ENCODE measurements at regions not wholly inside any gene's neighbourhood (a gene's known extent, or its start where the extent isn't known, plus 50 kb on each side); places are given as distances from the start of the nearest gene placed in this dataset.
A peak's percentile ranks its signal among the peaks of the same experiment; 100 is the strongest.
"Not testable (repeated sequence)": the region's sequence is repeated elsewhere in the genome, so short reads cannot be mapped to it uniquely, and the experiment has no call there.

DNA sequence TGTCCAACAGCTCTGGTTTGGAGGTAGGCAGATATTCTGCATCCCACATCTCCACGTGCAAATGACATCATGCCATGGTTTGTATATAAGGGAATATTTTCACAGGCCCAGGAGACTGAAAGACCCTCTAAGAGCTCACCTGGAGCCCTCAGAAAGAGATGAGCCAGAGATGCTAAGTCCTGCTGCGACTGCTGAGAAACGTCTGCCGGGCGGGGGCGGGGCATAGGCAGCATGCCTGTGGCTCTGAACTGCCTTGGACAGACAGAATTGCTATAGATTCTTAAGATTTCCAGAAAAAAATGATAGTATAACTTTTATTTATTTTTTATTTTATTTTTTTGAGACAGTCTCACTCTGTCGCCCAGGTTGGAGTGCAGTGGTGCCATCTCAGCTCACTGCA, 64.2 kb upstream of the METTL9 start:
- ATAC-seq = not testable (repeated sequence)

DNA sequence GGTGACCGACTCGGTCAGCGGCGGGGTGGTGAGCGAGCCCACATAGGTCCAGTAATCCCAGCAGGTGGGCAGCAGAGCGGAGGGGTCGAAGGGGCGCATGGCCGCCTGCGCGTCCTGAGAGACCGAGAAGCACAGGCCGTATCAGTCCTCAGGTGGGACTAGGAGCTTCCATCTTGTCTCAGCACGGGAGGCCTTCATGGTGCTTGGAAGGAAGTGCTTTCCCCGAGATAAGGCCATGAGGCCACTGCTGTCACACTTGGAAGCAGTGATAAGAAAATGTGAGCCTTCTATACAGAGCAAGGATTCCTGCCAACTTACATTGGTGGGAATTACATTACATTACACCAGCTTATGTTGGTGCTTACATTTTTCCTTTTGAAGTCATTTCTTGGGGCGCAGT, 62.6 kb upstream of the METTL9 start:
- ATAC-seq = not testable (repeated sequence)

DNA sequence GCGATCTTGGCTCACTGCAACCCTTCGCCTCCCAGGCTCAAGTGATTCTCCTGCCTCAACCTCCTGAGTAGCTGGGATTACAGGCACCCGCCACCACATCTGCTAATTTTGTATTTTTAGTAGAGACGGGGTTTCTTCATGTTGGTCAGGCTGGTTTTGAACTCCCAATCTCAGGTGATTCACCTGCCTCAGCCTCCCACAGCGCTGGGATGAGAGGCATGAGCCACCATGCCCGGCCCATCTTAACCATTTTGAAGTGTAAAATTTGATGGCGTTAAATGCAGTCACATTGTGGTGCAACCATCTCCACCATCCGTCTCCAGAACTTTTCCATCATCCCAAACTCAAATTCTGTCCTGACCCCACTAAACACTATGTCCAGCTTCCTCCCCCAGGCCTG, 61.8 kb upstream of the METTL9 start:
- not testable (repeated sequence) for ATAC-seq

DNA sequence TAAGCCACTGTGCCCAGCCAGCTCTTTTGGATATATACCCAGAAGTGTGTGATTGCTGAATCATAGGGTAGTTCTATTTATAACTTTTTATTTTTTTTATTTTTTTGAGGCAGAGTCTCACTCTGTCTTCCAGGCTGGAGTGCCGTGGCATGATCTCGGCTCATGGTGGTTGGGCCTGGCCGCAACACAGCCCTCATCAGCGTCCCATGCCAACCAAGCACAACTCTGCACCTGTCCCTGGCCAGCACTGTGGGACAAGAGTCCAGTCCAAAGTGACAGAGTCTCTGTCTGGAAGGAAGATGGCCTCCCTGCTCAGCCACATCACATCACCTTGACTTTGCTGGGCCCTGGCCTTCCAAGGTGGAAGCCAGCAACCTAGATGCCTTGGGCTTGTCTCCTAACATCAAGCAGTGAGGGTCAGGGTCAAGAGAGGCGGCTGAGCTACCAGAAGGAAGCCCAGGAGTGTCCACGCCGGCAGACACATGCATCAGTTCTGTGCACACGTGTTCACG, 60.2 kb upstream of the METTL9 start:
- not testable (repeated sequence) for ATAC-seq

DNA sequence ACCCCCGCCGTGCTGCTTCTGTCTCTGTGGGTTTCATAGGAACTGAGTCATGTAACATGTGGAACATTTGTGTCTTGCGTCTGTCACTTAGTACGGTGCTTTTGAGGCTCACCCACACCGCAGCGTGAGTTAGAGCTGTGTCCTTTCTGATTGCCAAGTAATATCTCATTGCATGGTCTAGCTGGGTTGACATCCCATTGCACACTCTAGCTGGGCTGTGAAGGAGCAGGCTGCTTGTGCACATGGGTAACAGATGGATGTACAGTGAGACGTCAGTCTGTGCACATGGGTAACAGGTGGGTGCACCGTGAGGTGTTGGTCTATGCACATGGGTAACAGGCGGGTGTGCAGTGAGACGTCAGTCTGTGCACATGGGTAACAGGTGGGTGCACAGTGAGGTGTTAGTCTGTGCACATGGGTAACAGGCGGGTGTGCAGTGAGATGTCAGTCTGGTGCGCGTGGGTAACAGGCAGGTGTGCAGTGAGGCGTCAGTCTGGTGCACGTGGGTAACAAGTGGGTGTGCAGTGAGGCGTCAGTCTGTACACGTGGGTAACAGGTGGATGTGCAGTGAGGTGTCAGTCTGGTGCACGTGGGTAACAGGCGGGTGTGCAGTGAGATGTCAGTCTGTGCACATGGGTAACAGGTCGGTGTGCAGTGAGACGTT, 58.5 kb upstream of the METTL9 start:
- peak; percentile 98 to 99 for ATAC-seq

DNA sequence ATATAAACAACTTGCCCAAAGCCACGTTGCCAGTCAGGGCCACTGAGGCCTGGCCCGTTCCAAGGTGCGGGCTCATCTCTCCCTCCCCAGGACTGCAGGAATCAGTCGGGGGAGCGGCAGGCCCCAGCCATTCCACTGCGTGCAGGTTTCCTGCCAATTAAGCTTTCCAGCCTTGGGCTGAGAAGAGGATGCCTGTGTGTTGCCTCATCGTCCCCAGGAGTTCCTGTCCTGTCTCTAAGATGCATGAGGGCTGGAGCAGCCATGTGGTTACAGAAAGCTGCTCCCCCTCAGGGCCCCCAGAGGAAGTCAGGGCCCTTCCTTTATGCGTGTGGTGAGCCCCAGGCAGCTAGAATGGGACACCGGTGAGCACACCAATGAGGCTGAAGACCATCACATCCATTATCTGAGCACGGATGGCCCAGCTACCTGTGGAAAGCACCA, 57.7 kb upstream of the METTL9 start:
- not testable (repeated sequence) for ATAC-seq

DNA sequence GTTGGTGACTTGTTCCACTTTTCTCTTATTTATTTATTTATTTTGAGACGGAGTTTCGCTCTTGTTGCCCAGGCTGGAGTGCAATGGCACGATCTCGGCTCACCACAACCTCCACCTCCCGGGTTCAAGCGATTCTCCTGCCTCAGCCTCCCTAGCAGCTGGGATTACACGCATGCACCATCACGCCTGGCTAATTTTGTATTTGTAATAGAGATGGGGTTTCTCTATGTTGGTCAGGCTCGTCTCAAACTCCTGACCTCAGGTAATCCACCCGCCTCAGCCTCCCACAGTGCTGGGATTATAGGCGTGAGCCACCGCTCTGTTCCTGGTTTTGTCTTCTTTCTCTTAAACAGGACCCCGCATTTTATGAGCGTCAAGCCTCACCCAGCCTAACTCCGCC, 57.3 kb upstream of the METTL9 start:
- not testable (repeated sequence) for ATAC-seq

DNA sequence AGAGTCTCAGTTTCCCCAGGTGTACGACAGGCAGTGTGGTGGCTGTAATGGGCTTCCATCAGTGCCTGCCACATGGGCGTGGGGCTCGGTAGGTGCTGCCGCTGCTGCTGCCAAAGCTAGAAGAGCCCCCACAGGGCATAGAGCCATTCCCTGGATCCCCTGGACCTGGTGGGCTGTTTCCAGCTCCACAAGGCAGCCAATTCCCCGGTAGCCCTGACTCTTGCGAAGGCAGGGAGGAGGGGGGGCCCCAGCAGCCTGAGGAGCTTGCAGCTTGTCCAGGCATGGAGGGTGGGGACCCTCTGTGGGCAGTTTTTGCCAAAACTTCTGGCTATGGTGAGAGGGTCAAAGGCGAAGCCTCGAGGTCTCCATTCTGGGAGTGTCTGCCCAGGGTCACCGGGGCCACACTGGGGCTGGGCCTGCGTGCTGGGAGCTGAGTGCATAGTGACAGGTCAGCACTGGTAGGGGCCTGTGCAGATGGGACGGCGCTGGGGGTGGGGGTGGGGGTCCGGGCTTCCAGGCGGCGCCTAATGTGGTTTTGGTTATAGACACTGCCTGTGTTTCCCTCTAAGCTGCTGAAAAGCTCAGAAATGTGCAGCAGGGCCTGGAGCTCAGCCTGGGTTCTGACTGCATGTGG, 56.8 kb upstream of the METTL9 start:
- not testable (repeated sequence) for ATAC-seq

DNA sequence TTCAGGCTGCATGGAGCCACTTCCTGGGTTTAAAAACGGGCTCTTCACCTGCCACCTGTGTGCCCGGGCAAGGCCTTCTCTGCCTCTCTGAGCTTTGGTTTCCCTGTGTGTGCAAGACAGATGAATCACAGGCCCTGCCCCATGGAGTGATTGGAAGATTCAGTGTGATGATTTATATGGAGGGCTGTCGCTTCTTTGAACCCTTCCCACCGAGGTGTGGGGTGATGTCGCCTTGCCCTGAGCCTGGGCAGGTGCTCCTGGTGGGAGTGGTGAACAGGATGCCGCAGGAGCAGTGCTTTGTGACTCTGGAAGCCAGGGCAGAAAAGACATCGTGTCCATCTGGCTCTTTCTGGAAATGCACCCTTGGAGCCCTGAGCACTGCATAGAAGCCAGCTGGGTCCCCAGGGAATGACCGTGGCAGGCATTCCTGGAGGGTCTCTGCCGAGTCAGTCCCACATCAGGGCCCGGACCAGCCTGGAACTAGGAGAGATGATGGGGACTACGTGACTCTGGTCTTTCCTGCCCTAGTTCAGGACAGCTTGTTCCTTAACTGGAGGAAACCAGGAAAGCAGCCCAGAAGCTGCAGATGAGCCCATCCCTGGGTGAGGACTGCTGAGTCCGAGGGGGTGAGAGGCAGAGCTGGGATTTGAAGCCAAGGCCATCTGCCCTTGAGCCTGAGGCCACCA, 56.1 kb upstream of the METTL9 start:
- not testable (repeated sequence) for ATAC-seq

DNA sequence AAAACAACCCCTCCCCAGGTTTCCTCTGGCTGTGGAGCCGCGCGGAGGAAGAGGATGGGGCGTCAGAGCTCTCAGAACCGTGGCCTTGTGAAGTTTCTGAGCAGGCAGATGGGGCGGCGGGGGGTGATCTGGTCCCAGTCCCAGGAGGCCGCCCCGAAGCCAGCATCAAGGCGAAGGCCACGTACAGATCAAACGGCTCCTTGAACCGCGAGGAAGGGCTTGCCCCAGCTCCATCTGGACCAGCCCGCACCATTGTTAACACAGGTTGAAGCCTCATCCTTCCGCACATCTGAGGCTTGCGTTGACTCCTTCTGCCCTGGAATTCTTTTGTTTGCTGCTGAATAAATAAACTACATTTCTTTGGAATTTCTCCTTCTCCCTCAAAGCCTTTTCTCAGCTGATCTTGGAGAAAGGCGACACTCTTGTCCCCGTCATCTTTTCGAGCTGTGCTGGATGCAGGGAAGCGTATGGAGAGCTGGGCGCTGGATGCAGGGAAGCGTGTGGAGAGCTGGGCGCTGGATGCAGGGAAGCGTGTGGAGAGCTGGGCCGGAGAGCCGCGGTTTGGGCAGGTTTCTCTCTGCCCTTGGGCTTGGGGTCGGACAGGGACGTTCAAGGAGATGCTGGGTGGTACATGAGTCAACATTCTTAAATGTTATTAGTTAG, 53.6 kb upstream of the METTL9 start:
- not testable (repeated sequence) for ATAC-seq

DNA sequence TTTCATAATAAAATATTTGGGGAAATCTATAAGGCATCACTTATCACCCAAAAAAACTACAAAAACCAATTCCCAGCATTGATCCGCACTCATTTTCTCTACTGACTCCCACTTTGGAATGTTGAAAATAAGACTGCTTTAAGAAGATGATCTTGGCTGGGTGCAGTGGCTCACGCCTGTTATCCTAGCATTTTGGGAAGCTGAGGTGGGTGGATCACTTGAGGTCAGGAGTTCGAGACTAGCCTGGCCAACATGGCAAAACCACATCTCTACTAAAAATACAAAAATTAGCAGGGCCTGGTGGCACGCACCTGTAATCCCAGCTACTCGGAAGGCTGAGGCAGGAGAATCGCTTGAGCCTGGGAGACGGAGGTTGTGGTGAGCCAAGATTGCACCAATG, 50.0 kb upstream of the METTL9 start:
- ATAC-seq = not testable (repeated sequence)
